ENCODE measurements at regions not wholly inside any gene's neighbourhood (a gene's known extent, or its start where the extent isn't known, plus 50 kb on each side); places are given as distances from the start of the nearest gene placed in this dataset.

GRCh38 chr13:86397635-86398034 is 598.4 kb upstream of the SLITRK6 start:
- TF ChIP-seq POLR2A (IDR thresholded peaks at IDR 0.05; ENCODE audit: low read length) = no peak
- TF ChIP-seq GATA1 (IDR thresholded peaks at IDR 0.05; ENCODE audit: low read depth, low read length) = no peak

Measured in erythroblast (primary cell).